GM12873 (cell line): ENCODE measurements at regions not wholly inside any gene's neighbourhood (a gene's known extent, or its start where the extent isn't known, plus 50 kb on each side); places are given as distances from the start of the nearest gene placed in this dataset.

ENCODE experiments used
- CTCF ChIP-seq: IDR thresholded peaks from 2 replicates; pipeline ENCODE4 v1.5.1; 2012; ENCODE audit warnings: low read depth, mild to moderate bottlenecking, moderate library complexity, low read length, control low read depth; ENCODE audit not compliant: insufficient read depth; ENCODE audit errors: missing control alignments

DNA sequence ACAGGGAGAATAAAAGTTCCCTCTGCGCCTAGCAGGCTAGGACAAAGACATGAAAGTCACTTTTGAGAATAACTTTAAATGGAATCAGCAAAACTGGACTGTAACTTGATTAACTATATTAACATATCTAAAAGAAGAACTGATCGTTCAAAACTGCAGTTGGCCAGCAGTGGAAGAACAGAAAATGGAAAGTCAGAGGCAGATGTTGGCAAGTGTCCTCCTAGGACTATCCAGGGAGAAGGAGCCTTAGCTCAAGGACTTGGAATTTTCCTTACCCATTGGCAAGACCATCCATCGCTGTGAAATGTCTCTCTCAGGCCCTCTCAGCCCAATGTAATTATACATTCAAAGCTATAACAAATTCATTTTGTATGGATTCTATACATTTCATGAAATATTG lies 419.7 kb downstream of the ATP23 start:
- no peak for TF ChIP-seq CTCF

- TF ChIP-seq CTCF = no peak
Observed at GRCh38 chr12:58363971-58364370, 422.6 kb downstream of the ATP23 start.

GRCh38 chr12:58364389-58365086 lies 423.2 kb downstream of the ATP23 start:
- no peak for TF ChIP-seq CTCF

DNA sequence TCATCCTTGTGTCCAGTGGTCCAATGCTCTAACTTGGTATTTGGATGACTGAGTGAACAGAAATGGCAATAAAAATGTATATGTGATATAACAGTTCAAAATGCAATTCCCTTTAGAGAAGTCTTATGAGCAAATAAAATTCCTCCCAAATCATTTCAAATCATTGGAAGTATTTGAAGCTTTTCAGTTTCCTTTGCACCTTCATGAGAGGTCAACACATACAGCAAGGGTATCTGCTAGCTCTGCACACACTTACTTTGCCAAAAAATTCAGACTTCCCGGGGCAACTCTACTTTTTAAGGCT lies 423.7 kb downstream of the ATP23 start:
- no peak for TF ChIP-seq CTCF

GRCh38 chr12:58367041-58367440 lies 425.7 kb downstream of the ATP23 start:
- TF ChIP-seq CTCF = no peak

- TF ChIP-seq CTCF = no peak
Observed at GRCh38 chr12:58368001-58368400, 426.6 kb downstream of the ATP23 start.

GRCh38 chr12:58369576-58369975 lies 428.2 kb downstream of the ATP23 start:
- TF ChIP-seq CTCF = no peak
